ENCODE measurements at regions not wholly inside any gene's neighbourhood (a gene's known extent, or its start where the extent isn't known, plus 50 kb on each side); places are given as distances from the start of the nearest gene placed in this dataset.

DNA sequence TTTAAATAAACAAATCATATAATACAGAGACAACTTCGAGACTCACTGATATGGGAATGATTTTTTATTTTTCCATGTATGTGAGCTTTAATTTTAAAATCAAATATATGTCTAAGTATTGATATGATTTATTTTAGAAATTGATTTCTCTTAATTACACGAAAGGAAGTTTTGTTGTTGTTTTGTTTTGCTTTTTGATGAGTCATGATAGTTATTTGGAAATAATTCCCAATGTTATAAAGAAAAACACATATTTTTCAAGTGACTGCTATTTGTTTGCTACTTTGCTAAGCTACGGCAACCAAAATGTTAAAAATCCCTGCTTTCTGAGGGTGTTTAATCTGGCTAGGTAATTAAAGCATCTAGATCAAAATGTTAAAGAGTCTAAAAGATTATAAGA is 2139.4 kb upstream of the TENM3 start:
- no peak for DNase-seq (ENCODE audit: low read depth, low spot score)

DNA sequence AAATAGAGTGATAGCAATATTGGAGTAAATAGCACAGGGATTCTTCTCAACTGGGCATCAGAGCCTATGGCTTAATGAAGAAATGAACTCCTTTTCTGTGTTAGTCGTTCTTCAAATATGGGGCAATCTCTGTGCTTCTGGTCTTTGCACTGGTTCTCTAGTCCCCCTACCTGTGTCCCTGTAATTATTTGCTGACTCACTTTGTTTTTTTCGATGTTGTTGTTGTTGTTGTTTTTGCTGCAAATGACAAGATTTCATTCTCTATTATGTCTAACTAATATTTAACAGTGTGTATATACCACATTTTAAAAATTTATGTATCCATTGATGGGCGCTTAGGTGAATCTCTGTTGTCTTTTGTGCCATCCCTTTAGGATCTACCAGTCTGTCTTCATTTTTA is 2137.8 kb upstream of the TENM3 start:
- no peak for DNase-seq (ENCODE audit: low read depth, low spot score)

DNA sequence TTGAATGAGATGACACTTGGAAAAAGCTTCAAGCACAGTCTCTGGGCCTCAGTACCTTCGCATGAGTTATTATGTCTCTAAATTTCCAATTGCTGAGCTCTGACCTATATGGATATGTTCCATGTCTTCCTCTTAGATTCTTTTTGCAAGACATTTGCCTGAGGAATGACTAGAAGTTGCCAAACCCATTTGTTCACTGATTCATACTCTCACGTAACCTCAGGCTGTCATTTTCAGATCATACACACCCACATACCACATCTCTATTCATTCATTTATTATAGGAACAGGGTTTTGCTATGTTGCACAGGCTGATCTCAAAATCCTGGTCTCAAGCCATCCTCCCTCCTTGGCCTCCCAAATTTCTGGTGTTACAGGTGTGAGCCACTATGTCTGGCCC is 2137.1 kb upstream of the TENM3 start:
- no peak for DNase-seq (ENCODE audit: low read depth, low spot score)

DNA sequence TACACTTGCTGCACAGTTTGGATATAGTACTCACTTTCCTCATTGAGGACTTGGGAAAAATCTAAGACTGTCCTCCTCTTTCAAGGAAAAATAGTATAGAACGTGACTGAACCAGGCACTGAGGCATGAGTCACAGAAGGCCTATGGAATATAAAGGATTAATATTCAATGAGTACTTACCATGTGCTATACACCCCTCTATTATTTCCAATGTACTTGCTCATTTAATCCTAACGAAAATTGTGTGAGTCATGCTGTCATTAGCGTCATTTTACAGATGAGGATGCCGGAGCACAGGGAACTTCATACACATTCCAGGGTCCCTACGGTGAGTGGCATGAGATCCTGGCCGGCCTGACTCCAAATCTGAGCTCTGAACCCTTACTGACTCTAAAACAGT is 2136.2 kb upstream of the TENM3 start:
- DNase-seq (ENCODE audit: low read depth, low spot score): no peak

DNA sequence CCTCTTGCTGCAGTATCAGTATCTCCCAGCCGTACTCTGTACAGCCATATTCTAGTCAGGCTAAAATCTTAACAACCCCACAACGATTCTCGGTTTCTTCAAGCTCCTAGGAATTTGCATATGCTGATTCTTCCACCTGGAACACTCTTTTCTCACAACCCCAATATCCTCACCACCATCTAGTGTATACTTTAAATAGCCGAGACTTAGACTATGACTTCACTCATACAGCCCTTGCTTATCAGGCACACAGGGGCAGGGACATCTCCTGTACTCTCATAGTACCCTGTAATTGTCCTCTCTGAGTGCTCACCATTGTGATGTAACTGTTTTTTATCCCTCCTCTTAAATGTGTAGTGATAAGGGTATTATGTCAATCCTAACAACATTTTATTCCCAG is 2126.4 kb upstream of the TENM3 start:
- no peak for DNase-seq (ENCODE audit: low read depth, low spot score)

DNA sequence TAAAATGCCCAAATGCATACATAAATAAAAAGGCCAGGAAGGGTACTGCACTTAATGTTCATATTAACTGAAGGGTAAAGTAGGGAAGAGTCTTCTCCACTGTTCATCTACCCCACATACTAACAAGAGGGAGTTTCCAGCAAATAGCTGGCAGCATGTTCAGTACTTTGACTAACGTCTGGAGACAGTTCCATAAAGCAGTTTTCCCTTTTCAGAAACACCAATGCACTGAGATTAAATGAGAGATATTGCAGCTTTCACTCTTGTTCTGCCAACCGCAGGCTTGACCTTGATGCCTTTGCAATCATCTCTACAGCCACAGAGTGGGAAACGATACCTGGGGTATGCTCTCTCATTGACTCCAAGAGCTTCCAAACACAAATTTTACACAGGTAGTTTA is 2123.1 kb upstream of the TENM3 start:
- no peak for DNase-seq (ENCODE audit: low read depth, low spot score)

DNA sequence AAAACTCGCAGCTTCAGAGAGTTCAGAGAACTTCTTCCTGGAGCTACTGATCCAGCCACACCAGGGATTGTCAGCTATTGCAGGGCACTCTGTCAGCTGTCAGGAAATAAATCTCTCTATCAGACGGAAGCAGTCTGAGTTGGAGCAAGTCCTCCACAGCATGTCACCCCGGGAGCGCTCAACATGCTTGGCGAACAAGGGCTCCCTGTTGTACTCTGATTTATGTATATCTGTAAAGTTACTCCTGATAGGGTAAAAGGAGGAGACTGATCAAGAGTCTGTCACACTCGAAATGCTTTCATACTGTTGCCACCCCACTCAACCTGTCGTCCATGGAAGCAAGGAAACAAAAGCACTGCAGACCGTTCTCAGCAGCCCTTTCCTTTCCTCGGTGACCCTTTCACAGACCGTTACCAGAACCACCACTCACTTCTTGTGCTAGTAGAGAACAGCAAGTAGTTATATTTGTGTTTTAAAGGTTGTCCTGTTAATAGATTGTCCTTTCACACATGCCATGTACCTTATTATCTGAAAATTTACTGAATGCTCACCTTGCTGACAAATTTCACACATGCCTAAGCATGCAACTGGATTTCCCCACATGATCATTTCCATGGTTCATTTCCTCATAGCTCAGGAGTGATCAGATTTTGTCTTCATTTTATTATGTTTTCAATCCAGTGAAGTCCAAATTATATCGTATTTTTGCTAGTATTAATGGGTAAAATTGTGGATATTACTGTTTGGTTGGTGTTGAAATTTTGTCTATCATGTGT is 2108.9 kb upstream of the TENM3 start:
- DNase-seq (ENCODE audit: low read depth, low spot score): no peak

DNA sequence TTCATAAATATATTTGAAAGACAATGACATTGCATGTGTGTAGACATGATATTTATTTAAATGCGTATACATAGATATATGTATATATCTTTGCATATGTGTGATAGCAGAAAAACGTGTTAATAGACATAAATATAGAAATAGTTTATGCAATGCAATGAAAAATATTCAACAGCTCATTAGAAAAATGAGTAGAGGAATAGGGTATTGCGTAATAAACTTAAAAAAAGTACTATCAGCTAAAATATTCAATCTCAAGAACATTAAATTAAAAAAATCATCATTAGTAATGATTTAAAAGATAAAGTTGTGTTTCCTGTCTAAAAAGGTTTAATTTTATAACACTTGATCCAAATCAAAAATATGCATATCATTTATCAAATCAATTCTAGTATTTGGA is 2101.5 kb upstream of the TENM3 start:
- DNase-seq (ENCODE audit: low read depth, low spot score): no peak

DNA sequence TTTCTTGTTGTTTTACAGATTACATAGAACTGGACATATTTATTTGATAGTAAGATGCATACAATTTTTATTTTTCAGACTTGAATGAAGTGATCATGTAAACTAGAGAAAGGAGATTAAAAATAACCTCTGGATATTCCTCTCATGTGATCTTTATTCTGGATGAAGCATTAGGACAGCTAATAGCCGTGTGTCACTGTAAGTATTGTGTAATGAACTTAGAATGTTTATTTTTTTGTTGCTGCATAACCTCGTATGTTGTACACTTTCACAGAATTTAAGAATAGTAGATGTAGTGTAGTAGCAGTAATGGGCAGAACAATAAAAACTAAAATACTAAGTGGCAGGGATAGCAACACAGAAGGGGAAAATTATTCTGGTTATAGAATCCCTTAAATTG is 2094.5 kb upstream of the TENM3 start:
- no peak for DNase-seq (ENCODE audit: low read depth, low spot score)

DNA sequence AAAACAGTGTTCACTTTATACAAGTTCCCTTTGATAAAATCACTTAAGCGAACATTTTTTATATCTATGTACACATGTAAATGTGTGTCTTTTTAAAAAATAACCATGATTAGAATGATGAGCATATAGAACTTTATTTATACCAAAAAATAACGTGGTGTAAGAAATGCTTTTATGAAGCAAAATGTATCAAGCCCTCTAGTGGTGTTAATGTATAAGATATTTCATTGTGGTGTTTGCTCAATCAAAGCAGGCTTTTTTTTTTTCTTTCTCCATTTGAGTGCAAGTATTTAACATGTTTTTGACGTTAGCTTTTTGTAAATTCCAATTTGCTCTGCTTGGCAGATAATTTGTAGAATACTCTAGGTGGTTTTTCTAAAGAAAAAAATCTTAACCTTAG is 2092.4 kb upstream of the TENM3 start:
- no peak for DNase-seq (ENCODE audit: low read depth, low spot score)

DNA sequence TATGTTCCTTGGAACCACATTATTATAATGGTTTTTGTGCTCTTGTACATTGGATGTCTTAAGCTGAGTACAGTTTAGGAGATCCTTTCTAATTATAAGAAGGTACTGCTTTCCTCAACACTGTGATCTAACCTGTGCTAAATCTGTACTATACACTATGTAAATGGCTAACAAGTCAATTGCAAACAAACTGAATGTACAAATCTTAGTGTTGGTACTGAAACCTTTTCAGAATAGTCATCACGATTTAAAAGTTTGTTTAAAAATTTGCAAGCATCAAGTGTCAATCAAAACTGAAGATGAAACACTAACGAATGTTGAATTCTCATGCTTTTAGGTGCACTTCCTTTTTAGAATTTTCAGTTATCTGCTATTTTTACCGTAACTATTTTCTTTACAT is 2090.4 kb upstream of the TENM3 start:
- DNase-seq (ENCODE audit: low read depth, low spot score): no peak

DNA sequence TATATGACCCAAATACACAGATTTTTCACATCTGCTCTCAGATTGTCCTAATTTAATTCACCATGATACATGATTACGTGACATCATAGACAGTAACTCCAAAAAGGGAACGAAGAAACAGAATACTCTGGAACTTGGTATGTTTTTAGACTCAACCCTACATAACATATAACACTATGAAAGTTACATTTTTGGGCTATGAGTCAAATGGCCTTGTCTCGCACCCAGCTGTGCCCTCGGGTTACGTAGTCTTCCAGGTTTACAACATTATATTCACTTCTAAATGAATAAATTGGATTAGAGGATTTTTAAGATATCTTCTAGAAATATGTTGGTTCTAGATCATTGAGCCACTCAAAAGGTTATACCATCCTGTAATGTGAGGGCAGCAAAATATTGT is 2089.6 kb upstream of the TENM3 start:
- no peak for DNase-seq (ENCODE audit: low read depth, low spot score)

DNA sequence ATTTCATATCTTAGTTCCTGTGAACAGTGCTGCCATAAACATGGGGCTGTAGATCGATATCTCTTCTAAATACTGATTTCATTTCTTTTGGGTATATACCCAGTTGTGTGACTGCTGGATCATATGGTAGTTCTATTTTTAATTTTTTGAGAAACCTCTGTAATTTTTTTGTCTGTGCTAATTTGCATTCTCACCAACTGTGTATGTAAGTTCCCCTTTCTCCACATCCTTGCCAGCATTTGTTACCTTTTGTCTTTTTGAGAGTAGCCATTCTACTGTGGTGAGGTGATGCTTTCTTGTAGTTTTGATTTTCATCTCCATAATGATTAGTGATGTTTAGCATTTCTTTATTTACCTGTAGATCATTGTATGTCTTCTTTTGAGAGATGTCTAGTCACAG is 2086.5 kb upstream of the TENM3 start:
- no peak for DNase-seq (ENCODE audit: low read depth, low spot score)

DNA sequence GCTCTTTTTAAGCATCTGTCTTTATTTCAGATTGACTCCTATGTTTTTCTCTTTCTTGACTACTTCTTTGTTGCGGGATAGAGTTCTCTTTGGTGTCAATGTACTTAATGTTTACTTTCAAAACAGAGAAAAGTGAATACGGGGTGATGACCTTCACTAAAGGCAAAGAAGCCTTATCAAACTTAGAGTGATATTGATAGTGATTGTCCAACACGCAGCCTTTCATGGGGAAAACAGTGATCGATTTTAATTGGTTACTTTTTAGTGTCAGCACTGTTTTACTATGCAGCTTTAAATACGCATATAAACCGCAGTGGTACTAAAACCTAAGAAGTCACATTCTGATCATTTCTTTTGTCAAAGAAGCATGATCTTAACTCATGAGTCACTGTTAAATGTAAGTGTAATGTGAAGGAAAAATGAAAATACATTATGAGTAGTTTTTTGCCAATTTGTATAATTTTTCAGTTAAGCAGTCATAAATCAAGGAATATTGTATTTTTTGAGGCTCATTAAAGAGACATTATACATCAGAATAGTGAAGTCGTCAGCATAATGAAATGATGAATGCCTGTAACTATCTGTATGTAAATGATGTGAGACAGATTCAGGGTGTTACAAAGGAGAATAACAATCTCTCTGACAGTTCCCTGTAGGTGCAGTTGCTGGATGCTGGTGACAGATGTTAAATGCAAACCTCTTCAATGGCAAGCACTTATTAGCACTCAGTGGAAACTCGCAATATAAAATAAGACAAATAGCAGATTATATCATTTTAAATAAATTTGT is 2082.8 kb upstream of the TENM3 start:
- DNase-seq (ENCODE audit: low read depth, low spot score): no peak

DNA sequence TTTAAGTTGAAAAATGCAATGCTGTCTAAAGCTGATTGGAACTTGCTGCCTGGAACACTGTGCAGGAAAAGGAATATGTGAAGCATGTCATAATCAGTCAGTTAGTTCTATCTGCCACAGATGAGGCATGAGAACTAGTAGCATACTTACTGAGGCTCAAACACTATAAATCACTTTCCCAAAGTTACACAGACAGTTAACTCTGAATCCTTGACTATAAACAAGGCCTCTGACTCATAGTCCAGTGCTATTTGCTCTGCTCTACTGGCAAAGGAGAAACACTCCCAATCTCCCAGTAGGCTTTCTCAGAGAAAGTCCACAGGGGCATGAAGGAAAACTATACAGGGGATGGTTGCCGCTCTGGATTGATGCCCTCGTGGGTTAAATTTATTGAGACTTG is 2078.4 kb upstream of the TENM3 start:
- DNase-seq (ENCODE audit: low read depth, low spot score): no peak

DNA sequence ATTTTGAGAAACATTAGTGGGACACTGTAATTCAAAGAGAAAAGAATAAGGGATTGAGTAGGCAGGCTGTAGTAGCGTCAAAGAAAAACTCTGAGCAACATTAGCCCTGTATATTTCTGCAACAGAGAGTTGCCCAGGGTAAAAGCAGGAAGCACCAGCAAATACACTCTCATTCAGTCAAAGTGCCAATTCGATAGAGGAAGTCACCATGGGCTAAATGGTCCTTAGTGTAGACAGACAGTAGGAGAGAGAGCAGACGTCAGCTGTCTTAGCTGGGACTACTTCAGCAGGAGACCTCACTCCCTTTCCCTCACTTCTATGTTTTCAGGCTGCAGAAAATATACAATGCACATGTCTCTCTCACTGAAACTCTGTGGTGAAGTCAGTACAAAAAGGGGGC is 2073.8 kb upstream of the TENM3 start:
- DNase-seq (ENCODE audit: low read depth, low spot score): no peak

DNA sequence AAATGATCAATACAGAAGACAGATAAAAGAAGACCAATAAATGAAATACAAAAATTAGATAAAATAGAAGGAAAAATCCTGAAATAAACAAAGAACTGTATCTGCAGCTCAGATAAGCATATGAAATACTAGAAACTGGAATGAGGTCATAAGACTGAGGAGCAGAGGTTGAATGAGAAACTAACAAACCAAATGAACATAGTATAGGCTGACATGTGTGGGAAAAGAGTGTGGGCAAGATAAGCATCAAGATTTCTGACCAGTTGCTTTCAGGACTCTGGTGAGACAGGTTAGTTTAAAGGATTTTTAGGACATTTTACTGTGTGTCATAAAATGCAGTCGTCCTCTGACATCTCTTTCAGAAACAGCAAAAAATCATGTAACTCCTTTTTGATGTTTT is 2073.2 kb upstream of the TENM3 start:
- DNase-seq (ENCODE audit: low read depth, low spot score): no peak

DNA sequence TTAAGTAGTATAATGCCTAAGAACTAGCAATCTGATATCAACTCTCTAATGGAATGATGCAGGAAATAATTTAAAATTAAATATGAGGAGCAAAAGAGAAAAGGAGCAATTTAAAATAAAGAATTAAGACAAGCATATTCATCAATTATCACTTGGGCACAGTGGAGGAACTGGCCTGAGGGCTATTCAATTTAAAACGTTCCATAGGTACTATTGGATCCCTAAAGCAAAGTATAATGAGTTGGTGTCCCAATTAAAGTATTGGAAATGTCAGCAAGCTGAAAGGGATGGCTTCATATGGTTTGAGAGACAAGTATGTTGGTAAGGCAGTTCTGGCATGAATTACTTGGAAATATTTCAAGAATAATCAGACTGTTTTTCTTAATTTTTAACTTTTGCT is 2064.1 kb upstream of the TENM3 start:
- DNase-seq (ENCODE audit: low read depth, low spot score): no peak

DNA sequence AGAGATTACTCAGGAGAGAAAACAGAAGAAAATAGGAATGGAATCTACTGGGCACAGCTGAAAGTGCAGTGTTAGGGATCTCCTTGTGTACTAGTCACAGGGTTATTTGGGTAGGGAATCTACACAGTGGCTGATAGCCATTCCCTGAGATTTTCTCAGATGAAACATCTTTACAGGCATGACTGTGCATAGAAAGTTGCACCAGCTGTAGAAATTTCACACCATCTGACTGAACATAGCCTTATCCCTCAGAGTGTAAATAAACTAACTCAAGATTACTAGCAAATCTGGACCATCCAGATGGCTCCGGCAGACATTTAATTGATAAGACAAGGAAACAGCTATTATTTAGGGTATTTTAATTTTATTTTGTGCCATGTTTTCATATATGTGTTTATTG is 2053.5 kb upstream of the TENM3 start:
- no peak for DNase-seq (ENCODE audit: low read depth, low spot score)

DNA sequence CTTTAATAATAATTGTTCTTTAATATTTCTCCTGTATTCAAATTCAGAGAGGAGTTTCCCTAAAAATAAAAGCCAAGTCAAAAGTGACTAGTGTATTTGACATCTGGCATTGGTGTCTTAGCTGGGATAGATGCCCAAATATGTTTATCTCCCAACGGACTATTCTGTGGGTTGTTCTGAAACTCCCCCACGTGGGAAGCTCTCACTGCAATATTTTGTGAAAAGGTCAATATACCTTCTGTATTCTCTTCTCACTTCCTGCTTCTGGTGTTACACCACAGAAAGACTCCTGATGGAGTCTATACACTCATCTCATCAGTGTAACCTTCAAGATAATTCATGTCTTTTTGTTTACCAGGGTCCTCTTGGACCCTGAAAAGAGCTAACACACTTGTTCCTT is 2052.8 kb upstream of the TENM3 start:
- DNase-seq (ENCODE audit: low read depth, low spot score): no peak

DNA sequence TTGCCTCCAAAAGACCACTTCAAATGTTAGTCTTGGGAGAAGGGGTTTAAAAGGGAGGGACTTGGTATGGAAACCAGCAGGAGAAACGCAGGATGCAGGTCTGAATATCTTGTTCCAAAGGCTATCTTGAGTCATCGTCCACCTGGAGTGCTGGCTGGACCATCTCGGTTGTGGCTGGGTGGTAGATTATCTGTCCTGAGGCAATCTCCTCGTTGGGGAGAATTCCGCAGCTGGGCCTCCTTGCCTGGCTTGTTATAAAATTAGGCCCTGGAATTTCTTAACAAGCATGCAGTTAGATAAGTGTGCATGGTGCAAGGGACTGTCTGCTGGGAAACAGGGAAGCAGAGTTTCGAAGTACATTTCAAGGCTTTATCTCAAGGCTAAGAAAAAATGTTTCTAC is 2045.7 kb upstream of the TENM3 start:
- DNase-seq (ENCODE audit: low read depth, low spot score): no peak

DNA sequence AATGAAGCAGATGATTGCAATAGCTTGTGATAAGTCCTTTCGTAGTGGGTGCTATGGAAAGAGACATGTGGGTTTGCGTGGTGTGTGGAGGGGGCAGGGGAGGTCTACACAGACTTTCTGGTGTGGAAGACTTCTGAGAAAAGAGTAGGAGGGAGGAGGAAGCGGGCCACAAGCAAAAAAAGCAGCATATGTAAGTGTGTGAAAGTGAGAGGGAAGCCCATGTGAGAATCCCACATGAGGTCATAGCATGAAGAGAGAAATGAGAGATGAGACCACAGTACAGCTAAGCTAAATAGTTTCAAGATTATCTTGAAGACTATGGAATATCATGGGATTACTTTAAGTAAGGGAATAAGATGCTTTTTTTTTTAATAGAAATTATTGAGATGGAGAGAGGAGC is 2039.9 kb upstream of the TENM3 start:
- DNase-seq (ENCODE audit: low read depth, low spot score): no peak

DNA sequence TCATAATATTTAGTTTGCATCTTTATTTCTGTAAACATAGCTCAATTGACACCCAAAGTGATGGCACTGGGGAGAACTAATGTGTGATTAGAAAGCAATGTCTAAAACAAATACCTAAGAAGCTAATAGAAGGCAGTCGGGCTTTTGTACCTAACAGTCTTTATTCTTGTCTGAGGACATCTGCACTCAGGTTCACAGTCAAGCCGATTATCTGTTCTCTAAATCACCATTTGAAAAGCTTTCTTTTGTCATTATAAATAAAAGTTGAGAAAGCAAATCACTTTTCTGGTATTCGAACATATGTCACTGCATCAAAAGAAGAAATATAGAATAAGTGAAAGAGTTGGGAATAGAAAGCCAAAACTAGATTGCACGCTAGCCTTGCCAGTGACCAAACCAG is 2037.9 kb upstream of the TENM3 start:
- no peak for DNase-seq (ENCODE audit: low read depth, low spot score)
